ENCODE measurements at regions not wholly inside any gene's neighbourhood (a gene's known extent, or its start where the extent isn't known, plus 50 kb on each side); places are given as distances from the start of the nearest gene placed in this dataset.
"Not testable (repeated sequence)": the region's sequence is repeated elsewhere in the genome, so short reads cannot be mapped to it uniquely, and the experiment has no call there.

DNA sequence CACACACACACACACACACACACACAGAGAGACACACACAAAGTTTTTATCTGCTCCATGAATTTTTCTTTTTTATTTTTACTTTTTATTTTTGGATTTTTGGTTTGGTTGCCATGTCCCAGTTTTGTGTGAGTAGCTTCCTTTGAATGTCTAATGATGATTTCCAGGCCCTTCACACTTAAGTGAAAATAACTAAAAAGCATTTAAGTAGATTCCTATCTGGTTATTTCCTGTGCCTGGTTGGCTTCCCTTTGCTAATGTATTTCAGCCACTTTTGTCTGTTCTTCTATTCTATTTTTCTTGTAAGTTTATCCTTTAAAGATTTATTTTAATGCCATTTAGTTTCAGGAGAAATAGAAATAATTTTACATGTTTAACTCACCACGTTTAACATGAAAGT, 755.4 kb downstream of the SLC6A15 start:
- Histone ChIP-seq H3K9me3 (ENCODE audit: low read depth) (no peaks in the 10 kb centered on the region), H3K4me1 (no peaks in the 10 kb centered on the region), H3K9ac (no peak overlapping the region), H3K79me2 (ENCODE audit: low read depth) (no peaks in the 10 kb centered on the region), H3F3A (ENCODE audit: low read depth) (no peaks in the 10 kb centered on the region), H2AFZ (replicated peaks) (no peak overlapping the region), H3K4me2 (no peak overlapping the region), H3K27ac (no peak overlapping the region), H3K36me3 (no peaks in the 10 kb centered on the region), H3K27me3 (no peaks in the 10 kb centered on the region), H4K20me1 (ENCODE audit: low read depth) (no peaks in the 10 kb centered on the region), H3K4me3 (no peak overlapping the region)
- H3K4me1 Mint-ChIP-seq = no peaks in the 10 kb centered on the region
- H3K27me3 Mint-ChIP-seq (ENCODE audit: insufficient read depth, low read depth) = peaks cover 3% of the 10 kb centered on the region
- H3K9me3 Mint-ChIP-seq = no peaks in the 10 kb centered on the region
- H3K4me3 Mint-ChIP-seq = no peak overlapping the region
- H3K36me3 Mint-ChIP-seq = no peaks in the 10 kb centered on the region
- DNase-seq (ENCODE audit: low spot score) = no peak
- TF ChIP-seq, protein P1, sequence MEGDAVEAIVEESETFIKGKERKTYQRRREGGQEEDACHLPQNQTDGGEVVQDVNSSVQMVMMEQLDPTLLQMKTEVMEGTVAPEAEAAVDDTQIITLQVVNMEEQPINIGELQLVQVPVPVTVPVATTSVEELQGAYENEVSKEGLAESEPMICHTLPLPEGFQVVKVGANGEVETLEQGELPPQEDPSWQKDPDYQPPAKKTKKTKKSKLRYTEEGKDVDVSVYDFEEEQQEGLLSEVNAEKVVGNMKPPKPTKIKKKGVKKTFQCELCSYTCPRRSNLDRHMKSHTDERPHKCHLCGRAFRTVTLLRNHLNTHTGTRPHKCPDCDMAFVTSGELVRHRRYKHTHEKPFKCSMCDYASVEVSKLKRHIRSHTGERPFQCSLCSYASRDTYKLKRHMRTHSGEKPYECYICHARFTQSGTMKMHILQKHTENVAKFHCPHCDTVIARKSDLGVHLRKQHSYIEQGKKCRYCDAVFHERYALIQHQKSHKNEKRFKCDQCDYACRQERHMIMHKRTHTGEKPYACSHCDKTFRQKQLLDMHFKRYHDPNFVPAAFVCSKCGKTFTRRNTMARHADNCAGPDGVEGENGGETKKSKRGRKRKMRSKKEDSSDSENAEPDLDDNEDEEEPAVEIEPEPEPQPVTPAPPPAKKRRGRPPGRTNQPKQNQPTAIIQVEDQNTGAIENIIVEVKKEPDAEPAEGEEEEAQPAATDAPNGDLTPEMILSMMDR (IDR thresholded peaks at IDR 0.05) = no peak
- TF ChIP-seq EZH2 (IDR thresholded peaks at IDR 0.05) (no peak), EZH2phosphoT487 (IDR thresholded peaks at IDR 0.05) (no peak)
- H3K27ac Mint-ChIP-seq = no peak overlapping the region

DNA sequence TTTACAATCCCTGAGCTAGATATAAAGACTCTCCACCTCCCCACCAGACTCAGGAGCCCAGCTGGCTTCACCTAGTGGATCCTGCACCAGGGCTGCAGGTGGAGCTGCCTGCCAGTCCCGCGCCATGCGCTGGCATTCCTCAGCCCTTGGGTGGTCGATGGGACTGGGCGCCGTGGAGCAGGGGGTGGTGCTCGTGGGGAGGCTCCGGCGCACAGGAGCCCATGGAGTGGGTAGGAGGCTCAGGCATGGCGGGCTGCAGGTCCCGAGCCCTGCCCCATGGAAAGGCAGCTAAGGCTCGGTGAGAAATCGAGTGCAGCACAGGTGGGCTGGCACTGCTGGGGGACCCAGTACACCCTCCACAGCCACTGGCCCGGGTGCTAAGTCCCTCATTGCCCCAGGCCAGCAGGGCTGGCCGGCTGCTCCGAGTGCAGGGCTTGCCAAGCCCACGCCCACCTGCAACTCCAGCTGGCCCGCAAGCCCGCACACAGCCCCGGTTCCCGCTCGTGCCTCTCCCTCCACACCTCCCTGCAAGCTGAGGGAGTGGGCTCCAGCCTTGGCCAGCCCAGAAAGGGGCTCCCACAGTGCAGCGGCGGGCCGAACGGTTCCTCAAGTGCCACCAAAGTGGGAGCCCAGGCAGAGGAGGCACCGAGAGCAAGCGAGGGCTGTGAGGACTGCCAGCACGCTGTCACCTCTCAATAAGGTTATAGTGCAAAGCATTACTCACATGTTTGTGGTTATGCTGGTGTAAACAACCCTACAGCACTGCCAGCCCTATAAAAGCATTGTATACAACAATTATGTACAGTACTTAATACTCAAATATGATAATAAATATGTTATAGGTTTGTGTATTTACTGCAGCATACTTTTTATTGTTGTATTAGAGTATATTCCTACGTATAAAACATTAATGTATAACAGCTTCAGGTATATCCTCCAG, 757.3 kb downstream of the SLC6A15 start:
- not testable (repeated sequence) for H3F3A ChIP-seq (ENCODE audit: low read depth); H3K4me2 ChIP-seq; H4K20me1 ChIP-seq (ENCODE audit: low read depth); H3K36me3 ChIP-seq; H3K36me3 Mint-ChIP-seq; H3K79me2 ChIP-seq (ENCODE audit: low read depth); H3K4me3 ChIP-seq; H3K9me3 ChIP-seq (ENCODE audit: low read depth); H3K27ac Mint-ChIP-seq; H3K27ac ChIP-seq; H3K4me1 Mint-ChIP-seq; H3K9me3 Mint-ChIP-seq; H3K4me3 Mint-ChIP-seq; H3K4me1 ChIP-seq; H3K27me3 Mint-ChIP-seq (ENCODE audit: insufficient read depth, low read depth); H3K9ac ChIP-seq; H2AFZ ChIP-seq (replicated peaks); H3K27me3 ChIP-seq; DNase-seq (ENCODE audit: low spot score)

DNA sequence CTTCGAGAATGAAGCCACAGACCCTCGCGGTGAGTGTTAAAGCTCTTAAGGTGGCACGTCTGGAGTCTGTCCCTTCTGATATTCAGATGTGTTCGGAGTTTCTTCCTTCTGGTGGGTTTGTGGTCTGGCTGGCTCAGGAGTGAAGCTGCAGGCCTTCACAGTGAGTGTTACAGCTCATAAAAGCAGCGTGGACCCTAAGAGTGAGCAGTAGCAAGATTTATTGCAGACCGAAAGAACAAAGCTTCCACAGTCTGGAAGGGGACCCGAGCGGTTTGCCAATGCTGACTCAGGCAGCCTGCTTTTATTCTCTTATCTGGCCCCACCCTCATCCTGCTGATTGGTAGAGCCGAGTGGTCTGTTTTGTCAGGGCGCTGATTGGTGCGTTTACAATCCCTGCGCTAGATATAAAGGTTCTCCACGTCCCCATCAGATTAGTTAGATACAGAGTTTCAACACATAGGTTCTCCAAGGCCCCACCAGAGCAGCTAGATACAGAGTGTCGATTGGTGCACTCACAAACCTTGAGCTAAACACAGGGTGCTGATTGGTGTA, 758.1 kb downstream of the SLC6A15 start:
- not testable (repeated sequence) for H3K36me3 ChIP-seq; H4K20me1 ChIP-seq (ENCODE audit: low read depth); H3F3A ChIP-seq (ENCODE audit: low read depth); H3K27me3 ChIP-seq; H3K9me3 Mint-ChIP-seq; H3K4me1 Mint-ChIP-seq; DNase-seq (ENCODE audit: low spot score); H3K27me3 Mint-ChIP-seq (ENCODE audit: insufficient read depth, low read depth); H3K9ac ChIP-seq; H3K4me2 ChIP-seq; H3K27ac Mint-ChIP-seq; H3K4me1 ChIP-seq; H3K36me3 Mint-ChIP-seq; H3K27ac ChIP-seq; H3K4me3 Mint-ChIP-seq; H3K4me3 ChIP-seq; H3K9me3 ChIP-seq (ENCODE audit: low read depth); H3K79me2 ChIP-seq (ENCODE audit: low read depth); H2AFZ ChIP-seq (replicated peaks)

DNA sequence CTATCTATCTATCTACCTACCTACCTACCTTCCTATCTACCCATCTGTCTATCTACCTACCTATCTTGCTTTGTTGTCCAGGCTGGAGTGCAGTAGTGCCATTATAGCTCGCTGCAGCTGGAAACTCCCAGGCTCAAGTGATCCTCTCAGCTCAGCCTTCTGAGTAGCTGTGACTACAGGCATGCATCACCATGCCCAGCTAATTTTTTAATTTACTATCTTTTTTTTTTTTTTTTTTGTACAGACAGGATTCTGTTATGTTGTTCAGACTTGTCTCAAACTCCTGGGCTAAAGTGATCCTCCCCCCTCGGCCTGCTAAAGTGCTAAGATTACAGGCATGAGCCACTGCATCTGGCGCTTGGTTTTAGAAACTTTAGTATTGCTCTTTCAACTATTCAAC, 762.4 kb downstream of the SLC6A15 start:
- Histone ChIP-seq H3K4me2 (no peak overlapping the region), H3K27me3 (no peaks in the 10 kb centered on the region), H3K4me3 (no peak overlapping the region), H3K9ac (no peak overlapping the region), H2AFZ (replicated peaks) (no peak overlapping the region), H3K27ac (no peak overlapping the region), H4K20me1 (ENCODE audit: low read depth) (no peaks in the 10 kb centered on the region), H3K79me2 (ENCODE audit: low read depth) (no peaks in the 10 kb centered on the region), H3K9me3 (ENCODE audit: low read depth) (no peaks in the 10 kb centered on the region), H3F3A (ENCODE audit: low read depth) (no peaks in the 10 kb centered on the region), H3K36me3 (no peaks in the 10 kb centered on the region), H3K4me1 (no peaks in the 10 kb centered on the region)
- no peaks in the 10 kb centered on the region for H3K36me3 Mint-ChIP-seq
- H3K27ac Mint-ChIP-seq = no peak overlapping the region
- TF ChIP-seq EZH2 (IDR thresholded peaks at IDR 0.05) (no peak), EZH2phosphoT487 (IDR thresholded peaks at IDR 0.05) (no peak)
- TF ChIP-seq, protein P1 (IDR thresholded peaks at IDR 0.05) = no peak
- H3K4me3 Mint-ChIP-seq = no peak overlapping the region
- no peaks in the 10 kb centered on the region for H3K4me1 Mint-ChIP-seq
- no peak for DNase-seq (ENCODE audit: low spot score)
- H3K9me3 Mint-ChIP-seq = peaks cover 15% of the 10 kb centered on the region
- peaks cover 3% of the 10 kb centered on the region for H3K27me3 Mint-ChIP-seq (ENCODE audit: insufficient read depth, low read depth)

All from neural progenitor cell (in vitro differentiated cells).